Endothelial cell (in vitro differentiated cells): ENCODE measurements at regions not wholly inside any gene's neighbourhood (a gene's known extent, or its start where the extent isn't known, plus 50 kb on each side); places are given as distances from the start of the nearest gene placed in this dataset.

Source experiments
- DNase-seq: peaks from one replicate; pipeline ENCODE4 v3.0.0; 2021; ENCODE audit warnings: low spot score
- H3K27ac Mint-ChIP-seq: one replicate; pipeline ENCODE4 v1.8.0; 2021; ENCODE audit warnings: mixed read lengths, inconsistent platforms; ENCODE audit not compliant: unreplicated experiment
- H3K27me3 Mint-ChIP-seq: one replicate; pipeline ENCODE4 v1.8.0; 2021; ENCODE audit warnings: mild to moderate bottlenecking, moderate library complexity, mixed read lengths, inconsistent platforms; ENCODE audit not compliant: unreplicated experiment
- H3K36me3 Mint-ChIP-seq: one replicate; pipeline ENCODE4 v1.8.0; 2021; ENCODE audit warnings: mild to moderate bottlenecking, low read depth, mixed read lengths, inconsistent platforms; ENCODE audit not compliant: unreplicated experiment
- H3K4me1 Mint-ChIP-seq: one replicate; pipeline ENCODE4 v1.8.0; 2021; ENCODE audit warnings: mild to moderate bottlenecking, mixed read lengths, inconsistent platforms; ENCODE audit not compliant: unreplicated experiment
- H3K4me3 Mint-ChIP-seq: one replicate; pipeline ENCODE4 v1.8.0; 2021; ENCODE audit warnings: mild to moderate bottlenecking, mixed read lengths, inconsistent platforms; ENCODE audit not compliant: unreplicated experiment
- H3K9me3 Mint-ChIP-seq: one replicate; pipeline ENCODE4 v1.8.0; 2021; ENCODE audit warnings: mixed read lengths, inconsistent platforms; ENCODE audit not compliant: unreplicated experiment
- CTCF ChIP-seq: fragments of 200-600 bp; sonication (generic); IDR thresholded peaks from one replicate; pipeline ENCODE4 v1.5.0; 2021; ENCODE audit warnings: antibody characterized with exemption; ENCODE audit not compliant: unreplicated experiment

GRCh38 chr22:48957987-48958321 lies 869.7 kb downstream of the BRD1 start:
- no peak overlapping the region for H3K4me3 Mint-ChIP-seq
- H3K4me1 Mint-ChIP-seq, result peaks cover 22% of the 10 kb centered on the region
- no peak for TF ChIP-seq CTCF
- no peaks in the 10 kb centered on the region for H3K9me3 Mint-ChIP-seq
- no peak for DNase-seq
- H3K36me3 Mint-ChIP-seq, result peaks cover 3% of the 10 kb centered on the region
- no peak overlapping the region for H3K27ac Mint-ChIP-seq
- peaks cover 1% of the 10 kb centered on the region for H3K27me3 Mint-ChIP-seq

- no peak overlapping the region for H3K4me3 Mint-ChIP-seq
- no peaks in the 10 kb centered on the region for H3K9me3 Mint-ChIP-seq
- peaks cover 1% of the 10 kb centered on the region for H3K27me3 Mint-ChIP-seq
- peaks cover 3% of the 10 kb centered on the region for H3K36me3 Mint-ChIP-seq
- H3K27ac Mint-ChIP-seq, result no peak overlapping the region
- DNase-seq, result no peak
- TF ChIP-seq CTCF, result no peak
- peaks cover 16% of the 10 kb centered on the region for H3K4me1 Mint-ChIP-seq
Observed at GRCh38 chr22:48957311-48957986, 870.2 kb downstream of the BRD1 start.

GRCh38 chr22:48955351-48956311 lies 872.0 kb downstream of the BRD1 start:
- peaks cover 1% of the 10 kb centered on the region for H3K27me3 Mint-ChIP-seq
- TF ChIP-seq CTCF, result no peak
- no peak overlapping the region for H3K4me3 Mint-ChIP-seq
- peaks cover 4% of the 10 kb centered on the region for H3K4me1 Mint-ChIP-seq
- no peaks in the 10 kb centered on the region for H3K9me3 Mint-ChIP-seq
- no peak overlapping the region for H3K27ac Mint-ChIP-seq
- peaks cover 3% of the 10 kb centered on the region for H3K36me3 Mint-ChIP-seq
- no peak for DNase-seq

- no peaks in the 10 kb centered on the region for H3K9me3 Mint-ChIP-seq
- no peaks in the 10 kb centered on the region for H3K4me1 Mint-ChIP-seq
- peaks cover 3% of the 10 kb centered on the region for H3K36me3 Mint-ChIP-seq
- H3K4me3 Mint-ChIP-seq, result no peak overlapping the region
- H3K27ac Mint-ChIP-seq, result no peak overlapping the region
- TF ChIP-seq CTCF, result no peak
- DNase-seq, result no peak
- peaks cover 1% of the 10 kb centered on the region for H3K27me3 Mint-ChIP-seq
Observed at GRCh38 chr22:48954781-48955311, 872.8 kb downstream of the BRD1 start.
